ENCODE measurements at regions not wholly inside any gene's neighbourhood (a gene's known extent, or its start where the extent isn't known, plus 50 kb on each side); places are given as distances from the start of the nearest gene placed in this dataset.

DNA sequence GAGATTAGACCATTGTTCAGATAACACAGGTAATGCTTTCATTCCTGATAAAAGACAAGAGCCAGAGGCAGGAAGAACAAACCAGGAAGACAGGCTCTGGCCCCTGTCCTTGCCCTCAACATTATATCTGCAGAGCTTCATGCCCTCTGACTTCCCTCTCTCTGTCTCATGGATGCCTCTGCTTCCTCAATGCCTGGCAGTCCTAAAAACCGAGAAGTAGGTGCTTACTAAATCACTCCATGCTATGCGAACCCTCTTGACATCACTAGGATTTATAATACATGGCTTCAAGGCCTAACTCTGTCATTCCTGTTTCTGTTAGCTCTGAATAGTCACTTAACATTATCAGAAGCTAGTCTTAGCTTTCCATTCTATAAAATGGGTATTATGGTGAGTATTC is 117.8 kb downstream of the TLR4 start:
- TF ChIP-seq EZH2 (IDR thresholded peaks at IDR 0.05; ENCODE audit: borderline replicate concordance, control insufficient read depth, low read depth, low read length): no peak
- no peak for TF ChIP-seq NFYB (IDR thresholded peaks at IDR 0.05; ENCODE audit: insufficient read depth, low read depth, low read length)
- TF ChIP-seq, protein P1, sequence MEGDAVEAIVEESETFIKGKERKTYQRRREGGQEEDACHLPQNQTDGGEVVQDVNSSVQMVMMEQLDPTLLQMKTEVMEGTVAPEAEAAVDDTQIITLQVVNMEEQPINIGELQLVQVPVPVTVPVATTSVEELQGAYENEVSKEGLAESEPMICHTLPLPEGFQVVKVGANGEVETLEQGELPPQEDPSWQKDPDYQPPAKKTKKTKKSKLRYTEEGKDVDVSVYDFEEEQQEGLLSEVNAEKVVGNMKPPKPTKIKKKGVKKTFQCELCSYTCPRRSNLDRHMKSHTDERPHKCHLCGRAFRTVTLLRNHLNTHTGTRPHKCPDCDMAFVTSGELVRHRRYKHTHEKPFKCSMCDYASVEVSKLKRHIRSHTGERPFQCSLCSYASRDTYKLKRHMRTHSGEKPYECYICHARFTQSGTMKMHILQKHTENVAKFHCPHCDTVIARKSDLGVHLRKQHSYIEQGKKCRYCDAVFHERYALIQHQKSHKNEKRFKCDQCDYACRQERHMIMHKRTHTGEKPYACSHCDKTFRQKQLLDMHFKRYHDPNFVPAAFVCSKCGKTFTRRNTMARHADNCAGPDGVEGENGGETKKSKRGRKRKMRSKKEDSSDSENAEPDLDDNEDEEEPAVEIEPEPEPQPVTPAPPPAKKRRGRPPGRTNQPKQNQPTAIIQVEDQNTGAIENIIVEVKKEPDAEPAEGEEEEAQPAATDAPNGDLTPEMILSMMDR (IDR thresholded peaks at IDR 0.05 in 2 of 3, conservative IDR thresholded peaks at IDR 0.05 in 1 of 3; ENCODE audit: control insufficient read depth in 2 of 3, extremely low read depth in 1 of 3, insufficient read depth in 1 of 3, low read depth in 3 of 3, low read length in 3 of 3): no peak
- no peak for TF ChIP-seq GATAD2B (conservative IDR thresholded peaks at IDR 0.05; ENCODE audit: low read depth)
- no peak for TF ChIP-seq POLR2A (IDR thresholded peaks at IDR 0.05; ENCODE audit: low read depth, low read length)
- no peak for TF ChIP-seq MTA3 (IDR thresholded peaks at IDR 0.05; ENCODE audit: borderline replicate concordance, low read length)
- TF ChIP-seq, protein P2, sequence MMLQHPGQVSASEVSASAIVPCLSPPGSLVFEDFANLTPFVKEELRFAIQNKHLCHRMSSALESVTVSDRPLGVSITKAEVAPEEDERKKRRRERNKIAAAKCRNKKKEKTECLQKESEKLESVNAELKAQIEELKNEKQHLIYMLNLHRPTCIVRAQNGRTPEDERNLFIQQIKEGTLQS (IDR thresholded peaks at IDR 0.05; ENCODE audit: borderline replicate concordance, extremely low read depth, low read depth, low read length): no peak
- no peak for TF ChIP-seq TCF7 (IDR thresholded peaks at IDR 0.05; ENCODE audit: borderline replicate concordance)
- TF ChIP-seq, protein P3, sequence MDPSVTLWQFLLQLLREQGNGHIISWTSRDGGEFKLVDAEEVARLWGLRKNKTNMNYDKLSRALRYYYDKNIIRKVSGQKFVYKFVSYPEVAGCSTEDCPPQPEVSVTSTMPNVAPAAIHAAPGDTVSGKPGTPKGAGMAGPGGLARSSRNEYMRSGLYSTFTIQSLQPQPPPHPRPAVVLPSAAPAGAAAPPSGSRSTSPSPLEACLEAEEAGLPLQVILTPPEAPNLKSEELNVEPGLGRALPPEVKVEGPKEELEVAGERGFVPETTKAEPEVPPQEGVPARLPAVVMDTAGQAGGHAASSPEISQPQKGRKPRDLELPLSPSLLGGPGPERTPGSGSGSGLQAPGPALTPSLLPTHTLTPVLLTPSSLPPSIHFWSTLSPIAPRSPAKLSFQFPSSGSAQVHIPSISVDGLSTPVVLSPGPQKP (IDR thresholded peaks at IDR 0.05; ENCODE audit: low read depth, low read length): no peak
- TF ChIP-seq ZNF24 (IDR thresholded peaks at IDR 0.05): no peak
- TF ChIP-seq ZNF207 (IDR thresholded peaks at IDR 0.05; ENCODE audit: borderline replicate concordance): no peak
- TF ChIP-seq RCOR1 (conservative IDR thresholded peaks at IDR 0.05; ENCODE audit: low read depth, low read length): no peak
- TF ChIP-seq TCF12 (IDR thresholded peaks at IDR 0.05; ENCODE audit: low read depth, low read length): no peak
- no peak for TF ChIP-seq EP300 (IDR thresholded peaks at IDR 0.05; ENCODE audit: borderline replicate concordance in 1 of 2, control insufficient read depth in 1 of 2, low read depth in 2 of 2, low read length in 2 of 2)

Data from GM12878 (cell line).